Liver (tissue), 8 donors: ENCODE measurements at regions not wholly inside any gene's neighbourhood (a gene's known extent, or its start where the extent isn't known, plus 50 kb on each side); places are given as distances from the start of the nearest gene placed in this dataset.

Source experiments
- DNase-seq: peaks from one replicate; pipeline ENCODE4 v3.0.0-alpha.2; 2017; ENCODE audit warnings: low spot score
- H3K27ac ChIP-seq, 2 donors: one replicate each; pipeline ENCODE4 v1.7.0; 2013; ENCODE audit warnings: inconsistent platforms in 2 of 2, low read length in 2 of 2, control low read depth in 1 of 2, low read depth in 1 of 2, mild to moderate bottlenecking in 1 of 2
- H3K27me3 ChIP-seq, 4 donors: one replicate each; pipeline versions ENCODE4 v1.6.1 to v1.7.0; 2013; ENCODE audit warnings: low read length in 3 of 4, inconsistent platforms in 1 of 4, mild to moderate bottlenecking in 1 of 4, moderate library complexity in 1 of 4; ENCODE audit not compliant: control insufficient read depth in 4 of 4, insufficient read depth in 4 of 4
- H3K36me3 ChIP-seq, 4 donors: one replicate each; pipeline versions ENCODE4 v1.6.1 to v1.7.0; 2013; ENCODE audit warnings: low read length in 3 of 4, mild to moderate bottlenecking in 3 of 4, low read depth in 1 of 4, moderate library complexity in 1 of 4; ENCODE audit not compliant: control insufficient read depth in 4 of 4, insufficient read depth in 3 of 4
- H3K4me1 ChIP-seq, 4 donors: one replicate each; pipeline versions ENCODE4 v1.6.1 to v1.7.0; 2013; ENCODE audit warnings: low read length in 3 of 4, mild to moderate bottlenecking in 3 of 4, moderate library complexity in 1 of 4; ENCODE audit not compliant: control insufficient read depth in 4 of 4, insufficient read depth in 4 of 4
- H3K4me3 ChIP-seq, 3 donors: one replicate each; pipeline versions ENCODE4 v1.6.1 to v1.7.0; 2013; ENCODE audit warnings: low read length in 3 of 3, control low read depth in 1 of 3, low read depth in 1 of 3, mild to moderate bottlenecking in 1 of 3
- H3K9ac ChIP-seq, 2 donors: one replicate each; pipeline ENCODE4 v1.7.0; 2013; ENCODE audit warnings: low read length in 2 of 2, mild to moderate bottlenecking in 2 of 2, moderate library complexity in 2 of 2, control low read depth in 1 of 2, low read depth in 1 of 2
- H3K9me3 ChIP-seq, 4 donors: one replicate each; pipeline versions ENCODE4 v1.6.1 to v1.7.0; 2013; ENCODE audit warnings: low read length in 3 of 4; ENCODE audit not compliant: control insufficient read depth in 4 of 4
- ATF3 ChIP-seq: IDR thresholded peaks from 2 replicates; pipeline ENCODE4 v1.6.1; 2016; ENCODE audit warnings: antibody characterized with exemption
- CTCF ChIP-seq: fragments of 150-350 bp; IDR thresholded peaks from 2 replicates; pipeline ENCODE4 v1.5.1; 2017; ENCODE audit warnings: improper control_type of control experiment, low read depth, low read length; ENCODE audit not compliant: missing input control
- EGR1 ChIP-seq, 2 donors: IDR thresholded peaks; 2 replicates each; pipeline ENCODE4 v1.6.1; 2016 to 2018; ENCODE audit warnings: antibody characterized with exemption in 2 of 2, low read depth in 2 of 2
- FOXA1 ChIP-seq: IDR thresholded peaks from 2 replicates; pipeline ENCODE4 v1.6.1; 2016; ENCODE audit warnings: antibody characterized with exemption
- FOXA2 ChIP-seq: IDR thresholded peaks from 2 replicates; pipeline ENCODE4 v1.6.1; 2016; ENCODE audit warnings: antibody characterized with exemption
- GABPA ChIP-seq, 2 donors: IDR thresholded peaks in 1 of 2; conservative IDR thresholded peaks in 1 of 2; 2 replicates each; pipeline ENCODE4 v1.6.1; 2016; ENCODE audit warnings: antibody characterized with exemption in 2 of 2, mild to moderate bottlenecking in 1 of 2, moderate library complexity in 1 of 2
- HNF4A ChIP-seq, 2 donors: conservative IDR thresholded peaks; 2 replicates each; pipeline ENCODE4 v1.6.1; 2016; ENCODE audit warnings: antibody characterized with exemption in 2 of 2, mild to moderate bottlenecking in 2 of 2
- HNF4G ChIP-seq: IDR thresholded peaks from 2 replicates; pipeline ENCODE4 v1.6.1; 2016; ENCODE audit warnings: antibody characterized with exemption
- JUND ChIP-seq, 2 donors: IDR thresholded peaks; 2 replicates each; pipeline ENCODE4 v1.6.1; 2016; ENCODE audit warnings: antibody characterized with exemption in 2 of 2
- MAX ChIP-seq: IDR thresholded peaks from 2 replicates; pipeline ENCODE4 v1.6.1; 2016; ENCODE audit warnings: antibody characterized with exemption
- NR2F2 ChIP-seq: IDR thresholded peaks from 2 replicates; pipeline ENCODE4 v1.6.1; 2016; ENCODE audit warnings: antibody characterized with exemption
- RAD21 ChIP-seq, 2 donors: IDR thresholded peaks; 2 replicates each; pipeline ENCODE4 v1.6.1; 2016; ENCODE audit warnings: antibody characterized with exemption in 2 of 2, mild to moderate bottlenecking in 2 of 2
- REST ChIP-seq: IDR thresholded peaks from 2 replicates; pipeline ENCODE4 v1.6.1; 2016; ENCODE audit warnings: antibody characterized with exemption, mild to moderate bottlenecking
- SP1 ChIP-seq: IDR thresholded peaks from 2 replicates; pipeline ENCODE4 v1.6.1; 2018; ENCODE audit warnings: antibody characterized with exemption, mild to moderate bottlenecking
- TAF1 ChIP-seq: conservative IDR thresholded peaks from 2 replicates; pipeline ENCODE4 v1.6.1; 2016; ENCODE audit warnings: antibody characterized with exemption, mild to moderate bottlenecking
- YY1 ChIP-seq: IDR thresholded peaks from 2 replicates; pipeline ENCODE4 v1.6.1; 2016; ENCODE audit warnings: antibody characterized with exemption, mild to moderate bottlenecking
- ZBTB33 ChIP-seq: IDR thresholded peaks from 2 replicates; pipeline ENCODE4 v1.6.1; 2016; ENCODE audit warnings: antibody characterized with exemption
- WGBS: extraction: QIAGEN DNeasy Blood & Tissue Kit; methylation state at CpG from one replicate; pipeline ENCODE4 v1.1.7; 2013; 5-methylcytosine and 5-hydroxymethylcytosine counted together
- donor health status: healthy.
- donor health status: healthy.
- donor health status: healthy.
- donor health status: healthy.
- donor health status: healthy.

GRCh38 chr1:47519971-47520370, 82.1 kb downstream of the FOXD2 start:
- Histone ChIP-seq H3K27me3 (no peaks in the 10 kb centered on the region), H3K4me3 (no peak overlapping the region), H3K4me1 (peaks cover 5 to 41% (median 34%) of the 10 kb centered on the region in 4 donors), H3K9me3 (no peaks in the 10 kb centered on the region), H3K27ac (no peak overlapping the region), H3K9ac (no peak overlapping the region), H3K36me3 (no peaks in the 10 kb centered on the region)
- WGBS, result 81% methylated on average over 3 of the region's 3 CpGs
- TF ChIP-seq JUND (IDR thresholded peaks at IDR 0.05) (no peak), NR2F2 (no peak), REST (no peak), ATF3 (no peak), TAF1 (no peak), FOXA2 (no peak), HNF4A (conservative IDR thresholded peaks at IDR 0.05) (no peak), RAD21 (IDR thresholded peaks at IDR 0.05) (no peak), CTCF (no peak)
- no peak for DNase-seq

- Histone ChIP-seq H3K9me3 (no peaks in the 10 kb centered on the region), H3K4me1 (peaks cover 5 to 42% (median 34%) of the 10 kb centered on the region in 4 donors), H3K4me3 (no peak overlapping the region), H3K27me3 (no peaks in the 10 kb centered on the region), H3K9ac (no peak overlapping the region), H3K36me3 (no peaks in the 10 kb centered on the region), H3K27ac (no peak overlapping the region)
- no peak for DNase-seq
- 53% methylated on average over 11 of the region's 11 CpGs for WGBS
- no peak for TF ChIP-seq EGR1 (IDR thresholded peaks at IDR 0.05; ENCODE audit: low read depth in 2 of 2)
- no peak for TF ChIP-seq RAD21 (IDR thresholded peaks at IDR 0.05)
- no peak for TF ChIP-seq GABPA (IDR thresholded peaks at IDR 0.05 in 1 of 2, conservative IDR thresholded peaks at IDR 0.05 in 1 of 2)
- no peak for TF ChIP-seq JUND (IDR thresholded peaks at IDR 0.05)
- no peak for TF ChIP-seq HNF4A (conservative IDR thresholded peaks at IDR 0.05)
- no peak for TF ChIP-seq FOXA1
- TF ChIP-seq SP1, result no peak
- TF ChIP-seq ATF3, result no peak
- TF ChIP-seq CTCF, result no peak
- TF ChIP-seq YY1, result no peak
- TF ChIP-seq FOXA2, result no peak
- TF ChIP-seq HNF4G, result no peak
- TF ChIP-seq ZBTB33, result no peak
- TF ChIP-seq TAF1, result no peak
- no peak for TF ChIP-seq MAX
Measured at GRCh38 chr1:47521034-47521881, 83.4 kb downstream of the FOXD2 start.
